ENCODE measurements at regions not wholly inside any gene's neighbourhood (a gene's known extent, or its start where the extent isn't known, plus 50 kb on each side); places are given as distances from the start of the nearest gene placed in this dataset.

- H3K4me3 ChIP-seq, result no peak overlapping the region
- no peaks in the 10 kb centered on the region for H3K27me3 ChIP-seq
- H3K27ac ChIP-seq, result no peak overlapping the region
- WGBS, 4 donors, result 88 to 93% (median 91%) methylated on average over 2 of the region's 2 CpGs
- intact Hi-C loops (cut with DNase I), result no loop called here
- DNase-seq (no peak), ATAC-seq (no peak)
- TF ChIP-seq POLR2A (IDR thresholded peaks at IDR 0.05), result no peak
- TF ChIP-seq CTCF (IDR thresholded peaks at IDR 0.05), result no peak
- H3K4me1 ChIP-seq, result peaks cover 0 to 3% (median 0%) of the 10 kb centered on the region in 12 donors
- no peaks in the 10 kb centered on the region for H3K36me3 ChIP-seq
- no peaks in the 10 kb centered on the region for H3K9me3 ChIP-seq
These were observed 163.2 kb upstream of the LMCD1 start for GRCh38 chr3:8338424-8338823.

DNA sequence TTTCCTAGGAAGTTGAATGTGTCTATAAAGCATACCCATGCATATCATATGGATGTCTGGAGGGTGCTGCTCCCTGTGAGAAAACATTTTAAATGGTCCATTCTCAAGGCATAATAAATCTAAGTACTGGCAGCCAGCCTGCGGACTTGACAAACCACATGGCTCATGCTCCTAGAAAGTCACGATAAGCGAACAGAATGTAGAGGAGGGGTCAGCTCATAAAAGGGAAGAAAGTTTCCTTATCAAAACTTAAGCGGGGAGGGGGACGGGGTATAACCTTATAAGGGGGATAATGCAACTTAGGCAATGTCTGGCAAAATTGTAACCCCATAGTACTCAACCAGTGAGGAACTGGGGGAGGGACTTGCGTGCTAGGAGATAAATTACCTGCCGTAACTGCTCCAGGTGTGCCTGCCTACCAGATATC lies 159.8 kb upstream of the LMCD1 start:
- peaks cover 0 to 29% (median 10%) of the 10 kb centered on the region in 12 donors for H3K9me3 ChIP-seq
- no peak for TF ChIP-seq CTCF (IDR thresholded peaks at IDR 0.05)
- TF ChIP-seq POLR2A (IDR thresholded peaks at IDR 0.05), result no peak
- H3K36me3 ChIP-seq, result no peaks in the 10 kb centered on the region
- DNase-seq, result no peak
- no peaks in the 10 kb centered on the region for H3K27me3 ChIP-seq
- no peak overlapping the region for H3K27ac ChIP-seq
- no peak for ATAC-seq
- H3K4me1 ChIP-seq, result peaks cover 0 to 3% (median 0%) of the 10 kb centered on the region in 12 donors
- intact Hi-C loops (cut with DNase I), result no loop called here
- 41 to 65% (median 55%) methylated on average over 7 of the region's 7 CpGs for WGBS, 4 donors
- no peak overlapping the region for H3K4me3 ChIP-seq

- Histone ChIP-seq H3K27ac (no peak overlapping the region), H3K4me1 (no peaks in the 10 kb centered on the region), H3K27me3 (no peaks in the 10 kb centered on the region), H3K4me3 (no peak overlapping the region), H3K9me3 (peaks cover 0 to 34% (median 11%) of the 10 kb centered on the region in 12 donors), H3K36me3 (no peaks in the 10 kb centered on the region)
- TF ChIP-seq POLR2A (IDR thresholded peaks at IDR 0.05) (no peak), CTCF (IDR thresholded peaks at IDR 0.05) (no peak)
- ATAC-seq, result no peak
- 72 to 85% (median 80%) methylated on average over 1 of the region's 1 CpG for WGBS, 4 donors
- DNase-seq, result no peak
- intact Hi-C loops (cut with DNase I), result no loop called here
These were observed 158.6 kb upstream of the LMCD1 start for GRCh38 chr3:8343058-8343457.

DNA sequence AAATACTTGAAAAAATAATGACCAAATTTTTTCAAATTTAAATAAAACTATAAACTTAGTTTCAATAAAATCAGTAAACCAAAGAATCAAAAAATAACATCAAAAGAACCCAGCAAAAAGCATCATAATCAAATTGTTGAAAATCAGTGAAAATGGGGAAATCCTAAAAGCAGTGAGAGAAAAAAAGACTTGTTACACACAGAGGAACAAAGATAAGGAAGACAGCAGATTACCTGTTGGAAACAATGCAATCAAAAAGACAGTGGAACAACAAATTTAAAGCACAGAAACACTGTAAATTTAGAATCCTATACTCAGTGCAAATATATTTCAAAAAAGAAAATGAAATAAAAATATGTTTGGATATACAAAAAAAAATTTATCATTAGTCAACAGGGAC lies 156.2 kb upstream of the LMCD1 start:
- no peaks in the 10 kb centered on the region for H3K4me1 ChIP-seq
- H3K36me3 ChIP-seq, result no peaks in the 10 kb centered on the region
- ATAC-seq, result no peak

More for the DNA sequence above, 156.2 kb upstream of the LMCD1 start:
- intact Hi-C loops (cut with DNase I), result no loop called here
- DNase-seq, result no peak
- H3K4me3 ChIP-seq, result no peak overlapping the region
- no peak overlapping the region for H3K27ac ChIP-seq
- H3K27me3 ChIP-seq, result no peaks in the 10 kb centered on the region
- H3K9me3 ChIP-seq, result peaks cover 0 to 37% (median 11%) of the 10 kb centered on the region in 12 donors
- TF ChIP-seq CTCF (IDR thresholded peaks at IDR 0.05), result no peak
- TF ChIP-seq POLR2A (IDR thresholded peaks at IDR 0.05), result no peak

All from heart left ventricle (tissue), 16 donors.